HuH-7.5 (cell line): ENCODE measurements at regions not wholly inside any gene's neighbourhood (a gene's known extent, or its start where the extent isn't known, plus 50 kb on each side); places are given as distances from the start of the nearest gene placed in this dataset.

Experiments used
- DNase-seq: peaks from one replicate; pipeline ENCODE4 v3.0.0; 2011; ENCODE audit warnings: low spot score

DNA sequence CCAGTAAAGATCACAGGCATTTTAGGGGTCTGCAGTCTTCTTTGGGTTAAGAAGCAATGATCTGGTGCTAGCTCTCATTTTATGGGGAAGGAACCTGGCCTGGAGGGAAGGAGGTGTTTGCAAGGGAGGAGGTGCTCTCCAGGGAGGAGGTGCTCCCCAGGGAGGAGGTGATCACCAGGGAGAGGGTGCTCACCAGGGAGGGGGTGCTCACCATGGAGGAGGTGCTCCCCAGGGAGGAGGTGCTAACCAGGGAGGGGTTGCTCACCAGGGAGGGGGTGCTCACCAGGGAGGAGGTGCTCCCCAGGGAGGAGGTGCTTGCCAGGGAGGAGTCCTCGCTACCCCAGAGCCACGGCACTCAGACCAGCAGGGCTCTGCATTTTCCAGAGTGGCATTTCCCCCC lies 115.7 kb downstream of the TLE3 start:
- DNase-seq: no peak

DNA sequence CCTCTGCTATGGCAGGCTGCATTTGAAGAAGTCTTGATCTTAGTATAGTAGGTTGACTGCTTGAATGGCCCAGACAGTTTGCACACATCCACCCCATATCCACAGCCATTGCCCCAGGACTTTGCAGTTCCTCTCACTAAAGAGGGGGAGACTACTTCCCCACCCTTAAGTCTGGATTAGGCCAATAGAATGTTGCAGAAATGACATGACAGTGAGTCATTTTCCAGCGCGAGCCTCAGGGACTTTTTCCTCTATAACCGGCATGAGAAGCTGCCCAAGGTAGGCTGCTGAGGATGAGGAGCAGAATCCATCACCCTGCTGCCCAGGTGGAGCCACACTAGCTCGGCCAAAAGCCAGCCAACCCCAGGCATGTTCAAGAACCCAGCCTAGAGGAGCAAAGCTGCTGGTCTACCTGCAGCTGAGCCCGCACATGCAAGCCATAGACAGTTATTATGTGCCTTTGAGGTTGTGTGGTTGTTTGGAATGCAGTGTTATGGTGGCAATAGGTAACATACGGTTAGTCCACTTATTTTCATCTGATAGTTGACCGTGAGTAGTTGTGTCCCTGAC lies 113.9 kb downstream of the TLE3 start:
- no peak for DNase-seq

DNA sequence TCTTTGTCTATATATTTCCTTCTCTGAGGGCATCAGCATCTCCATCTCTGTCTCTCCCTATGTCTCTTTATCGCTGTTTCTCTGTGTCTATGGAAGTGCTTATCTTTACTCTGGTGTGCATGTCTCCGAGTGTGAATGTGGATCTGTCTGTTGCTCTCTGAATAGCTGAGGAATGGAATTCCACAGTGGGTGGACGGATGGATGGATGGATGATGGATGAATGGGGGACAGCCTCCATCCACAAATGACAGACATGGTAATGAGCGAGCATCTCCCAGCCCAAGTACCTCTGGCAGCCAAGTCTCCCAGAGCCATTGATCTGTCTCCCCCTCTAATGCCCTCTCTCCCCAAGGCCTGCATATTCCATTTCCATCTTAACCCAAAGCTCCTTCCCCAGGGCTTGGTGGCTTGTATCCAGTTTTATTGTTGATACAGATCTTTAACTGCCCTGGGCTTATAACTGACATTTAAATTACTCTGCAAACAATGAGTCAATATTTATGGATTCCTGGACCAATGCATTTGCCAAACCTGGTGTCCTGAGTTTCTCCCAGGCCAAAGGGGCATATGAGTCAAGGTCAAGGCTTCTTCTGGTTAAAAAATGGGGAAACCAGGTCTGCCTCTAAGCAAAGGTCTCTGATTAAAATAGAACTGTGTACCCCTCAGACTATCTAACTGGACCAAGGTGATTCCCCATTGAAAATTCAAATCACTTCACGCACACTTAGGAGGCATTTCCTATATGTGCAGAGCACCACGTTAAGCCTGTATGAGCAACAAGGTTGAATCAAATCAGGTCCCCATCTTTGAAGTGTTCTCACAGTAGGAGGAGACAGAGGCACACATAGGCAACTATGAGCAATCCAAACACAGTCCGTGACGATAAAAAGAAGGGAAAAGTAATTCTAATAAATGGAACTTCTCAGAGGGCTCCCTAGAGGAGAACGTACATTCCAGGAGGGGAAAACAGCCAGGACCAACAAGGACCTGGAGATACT lies 109.9 kb downstream of the TLE3 start:
- DNase-seq: no peak

DNA sequence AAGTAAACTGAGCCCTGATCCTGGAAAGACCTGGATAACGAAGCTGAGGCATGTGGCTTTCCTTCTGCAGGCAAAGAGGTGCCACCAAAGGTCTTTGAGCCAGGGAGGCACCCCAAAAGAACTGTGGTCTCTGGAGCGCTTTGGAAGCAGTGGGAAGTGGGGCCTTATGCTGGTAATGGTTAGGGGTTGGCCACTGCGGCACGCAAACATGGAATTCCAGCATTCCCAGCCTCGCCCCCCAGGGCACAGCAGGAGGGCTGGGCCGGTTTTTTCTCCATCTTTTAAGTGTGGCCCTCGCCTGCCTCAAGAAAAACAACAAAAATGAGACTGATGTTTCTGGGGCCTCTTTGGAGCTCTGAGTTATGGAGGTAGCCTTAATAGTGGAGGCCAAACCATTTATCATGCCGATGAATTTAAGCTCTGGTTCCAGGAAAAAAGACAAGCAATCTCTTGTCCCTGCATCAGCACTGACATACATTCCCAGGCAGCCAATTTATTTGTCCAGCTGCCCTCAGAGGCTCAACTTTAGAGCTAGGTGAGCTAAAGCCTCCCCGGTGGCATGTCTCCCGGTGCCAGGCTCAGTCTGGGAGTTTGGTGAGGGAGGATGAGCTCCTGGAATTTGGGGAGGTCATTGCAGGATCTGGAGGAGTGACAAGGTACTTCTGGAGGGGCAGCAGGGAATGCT lies 109.0 kb downstream of the TLE3 start:
- no peak for DNase-seq

DNA sequence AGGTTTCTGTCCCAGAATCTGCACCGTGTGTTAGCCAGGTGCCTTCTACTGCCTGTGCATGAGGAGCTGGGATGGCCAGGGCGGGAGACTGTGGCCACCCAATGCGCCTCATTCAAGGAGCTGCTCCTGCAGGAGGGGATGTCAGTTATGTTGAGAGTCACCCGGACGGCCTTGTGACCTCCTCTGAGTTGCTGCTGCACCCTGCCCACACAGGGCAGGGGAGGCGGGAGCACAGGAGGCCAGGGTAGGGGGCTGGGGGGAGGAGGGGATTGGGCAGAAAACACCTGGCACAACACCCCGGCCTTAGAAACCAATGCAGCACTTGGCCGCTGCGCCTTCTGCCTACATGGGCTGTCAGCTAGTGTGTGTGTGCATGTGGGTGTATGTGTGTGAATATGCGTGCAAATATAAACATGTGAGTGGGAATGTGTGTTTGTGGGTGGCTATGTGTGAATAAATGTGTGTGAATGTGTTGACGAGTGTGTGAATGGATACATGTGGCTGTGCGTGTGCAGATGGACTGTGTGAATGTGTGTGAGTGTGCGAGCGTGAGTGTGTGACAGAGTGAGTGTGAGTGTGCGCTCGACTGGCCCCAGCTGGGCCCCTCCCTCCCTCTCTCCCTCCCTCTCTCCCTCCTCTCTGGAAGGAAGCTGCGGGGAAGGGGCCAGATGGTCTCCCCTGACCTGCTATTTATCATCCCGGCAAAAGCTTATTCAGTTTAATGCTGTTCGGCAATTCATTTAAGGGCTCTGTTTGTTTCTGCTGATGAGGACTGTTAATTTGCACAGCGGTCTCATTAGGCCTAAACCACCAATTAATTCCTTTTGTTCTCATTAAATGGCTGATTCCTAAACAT lies 106.9 kb downstream of the TLE3 start:
- DNase-seq: no peak

DNA sequence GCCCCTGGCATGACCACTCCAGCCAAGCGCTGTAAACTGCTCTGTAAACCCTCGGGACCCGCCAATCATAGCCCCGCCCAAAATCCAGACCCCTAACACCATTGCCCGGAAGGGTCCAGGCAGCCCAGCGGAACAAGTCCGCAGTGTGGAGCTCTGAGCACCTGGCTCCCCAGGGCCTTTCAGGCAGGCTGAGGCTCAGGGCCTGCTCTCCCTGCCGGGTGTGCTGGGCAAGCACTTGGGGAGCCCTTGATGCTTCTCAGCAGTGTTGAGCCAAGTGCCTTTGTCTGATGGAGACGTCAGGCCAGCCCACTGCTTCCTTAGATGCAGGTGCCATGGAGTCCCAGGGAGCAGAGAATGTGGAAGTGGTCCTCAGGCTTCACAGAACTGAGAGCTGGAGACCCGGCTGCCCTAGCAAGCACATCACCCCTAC lies 106.2 kb downstream of the TLE3 start:
- no peak for DNase-seq

DNA sequence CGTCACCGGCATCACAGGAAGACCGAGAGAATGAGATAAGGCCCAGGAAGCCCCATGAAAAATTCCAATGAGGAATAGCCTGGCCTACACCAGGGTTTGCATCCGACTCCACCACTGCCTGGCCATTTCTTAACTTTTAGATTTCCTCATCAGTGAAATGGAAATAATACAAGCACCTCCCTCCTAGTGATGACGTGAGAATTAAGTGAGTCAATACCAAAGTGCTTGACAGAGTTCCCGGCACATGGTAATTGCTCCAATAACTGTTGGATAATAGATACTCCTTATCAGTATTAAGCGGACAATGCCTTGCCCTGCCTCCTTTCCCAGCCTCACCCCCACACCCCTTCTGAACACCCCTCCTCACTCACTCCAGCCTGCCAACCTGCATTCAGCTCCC lies 105.4 kb downstream of the TLE3 start:
- no peak for DNase-seq

DNA sequence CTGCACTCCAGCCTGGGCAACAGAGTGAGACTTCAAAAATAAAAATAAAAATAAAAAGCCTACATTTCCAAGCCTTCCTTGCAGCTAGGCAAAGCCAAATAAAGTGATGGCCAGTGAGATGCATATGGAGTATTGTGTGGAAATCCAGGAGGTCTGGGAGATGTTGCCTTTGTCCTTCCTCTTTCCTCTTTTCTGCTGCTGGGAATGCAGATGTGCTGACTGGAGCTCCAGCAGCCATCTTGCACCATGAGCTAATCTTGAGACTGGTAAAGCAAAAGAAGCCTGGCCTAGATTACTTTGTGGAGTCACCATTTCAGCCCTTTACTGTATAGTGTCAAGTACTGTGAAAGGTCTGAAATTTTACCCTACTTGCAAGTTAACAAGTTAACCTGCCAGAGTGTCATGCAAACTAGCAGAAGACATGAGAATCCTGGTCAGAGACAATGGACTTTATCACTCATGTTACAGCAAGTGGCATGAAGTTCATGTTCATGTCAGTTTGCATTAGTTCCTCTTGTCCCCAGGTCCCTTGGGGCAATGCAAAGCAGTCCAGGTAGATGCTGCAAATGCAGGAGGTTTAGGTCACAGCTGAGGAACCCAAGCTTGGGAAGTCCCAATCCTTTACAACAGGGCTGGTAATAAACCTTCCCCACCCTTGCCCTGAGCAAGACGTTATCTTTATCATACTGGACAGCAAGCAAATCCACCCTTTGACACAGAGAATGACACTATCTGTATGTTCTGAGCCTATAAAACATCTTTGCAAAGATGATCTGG lies 103.1 kb downstream of the TLE3 start:
- no peak for DNase-seq

DNA sequence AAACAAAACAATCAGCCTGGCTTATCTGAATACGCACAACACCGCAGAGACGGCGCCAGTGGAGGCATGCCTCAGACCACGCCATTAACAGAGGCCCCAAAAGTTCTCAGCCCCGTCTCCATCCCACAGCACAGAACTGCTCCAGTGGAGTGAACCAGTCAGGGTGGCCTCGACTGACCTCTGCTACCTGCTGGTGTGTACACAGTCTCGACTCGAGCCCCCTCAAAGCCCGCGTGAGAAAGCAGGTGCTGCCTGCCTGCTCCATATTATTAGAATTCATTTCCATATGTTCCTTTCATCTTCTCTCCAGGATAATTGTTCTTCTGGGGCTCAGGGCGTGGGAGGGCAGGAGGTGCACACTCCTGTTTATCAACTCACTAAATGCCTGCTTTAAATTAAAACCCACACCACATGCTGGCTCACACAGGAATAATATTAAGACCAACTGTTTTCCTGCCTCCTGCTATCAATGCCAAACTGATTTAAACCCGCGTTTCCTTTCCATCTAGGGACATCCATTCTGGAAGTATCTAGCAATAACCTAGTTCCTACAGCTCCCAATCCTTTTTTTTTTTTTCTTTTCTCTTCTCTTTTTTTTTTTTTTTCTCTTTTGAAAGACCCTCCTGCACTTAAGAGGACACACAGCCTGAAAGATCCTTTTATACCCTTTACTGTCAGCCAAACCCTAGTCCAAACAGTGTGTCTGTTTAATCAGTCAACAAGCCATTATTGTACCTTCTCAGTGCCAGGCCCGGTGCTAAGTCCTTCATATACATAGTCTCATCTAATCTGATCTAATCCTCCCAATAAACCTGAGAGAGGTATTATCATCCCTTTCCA lies 101.2 kb downstream of the TLE3 start:
- no peak for DNase-seq

DNA sequence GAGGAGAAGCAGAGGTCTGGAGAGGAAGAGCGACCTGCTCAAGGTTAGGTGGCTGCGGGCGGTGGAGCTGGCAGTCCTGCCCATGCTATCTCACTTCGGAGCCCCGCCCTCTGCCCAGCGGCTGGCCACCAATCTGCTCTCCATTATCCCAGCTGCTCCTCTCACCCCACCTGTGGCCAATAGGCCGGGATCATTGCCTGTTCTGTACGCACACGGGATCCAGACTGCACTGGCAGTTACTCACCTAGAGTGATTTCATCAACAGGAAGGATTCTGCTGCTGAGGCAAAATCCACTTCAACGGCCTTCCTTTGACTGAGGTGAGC lies 100.6 kb downstream of the TLE3 start:
- DNase-seq: no peak
